Activated CD8-positive, alpha-beta memory T cell treated with anti-CD3 and anti-CD28 coated beads, Interleukin-2, amount 50 U/mL, for 4 hours (primary cell): ENCODE measurements at regions not wholly inside any gene's neighbourhood (a gene's known extent, or its start where the extent isn't known, plus 50 kb on each side); places are given as distances from the start of the nearest gene placed in this dataset.

Source experiments
- DNase-seq: peaks from one replicate; pipeline ENCODE4 v3.0.0-alpha.2; 2020

DNA sequence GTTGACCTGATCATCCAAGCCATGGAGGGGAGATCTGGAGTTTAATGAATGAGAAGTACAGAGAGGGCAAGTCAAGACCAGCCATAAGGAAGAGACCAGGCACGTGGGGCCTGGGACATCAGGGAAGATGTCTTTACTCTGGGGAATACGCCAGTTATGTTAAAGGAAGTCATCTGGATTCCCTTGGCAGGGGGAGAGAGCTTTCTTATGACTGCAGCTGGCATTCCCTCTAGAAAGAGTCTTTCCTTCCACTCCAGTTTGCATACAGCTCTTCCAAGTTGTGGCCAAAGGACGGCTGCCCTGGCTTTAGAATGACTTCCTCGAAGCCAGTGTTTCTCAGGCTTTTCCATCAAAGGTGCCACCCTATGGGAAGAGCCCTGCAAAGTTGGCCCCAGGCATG lies 93.6 kb upstream of the AGBL1 start:
- DNase-seq = no peak

DNA sequence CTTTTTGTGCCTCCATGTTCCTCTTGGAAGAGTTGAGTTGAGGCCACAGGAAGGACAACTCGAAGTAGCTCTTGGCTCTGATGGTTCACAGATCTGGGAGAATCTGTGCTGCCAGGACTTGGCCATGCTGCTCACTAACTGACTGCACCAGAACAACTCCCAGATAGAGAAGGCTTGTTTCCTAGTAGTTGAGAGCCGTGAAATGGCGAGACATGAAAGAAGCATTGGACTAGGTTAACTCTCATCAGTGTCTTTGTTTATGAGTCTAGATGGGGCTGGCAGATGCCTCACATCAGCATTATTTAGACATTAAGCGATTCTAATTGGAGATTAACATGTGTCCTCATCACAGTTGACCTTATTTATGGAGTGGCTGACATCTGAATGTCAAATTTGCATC lies 92.9 kb upstream of the AGBL1 start:
- no peak for DNase-seq

DNA sequence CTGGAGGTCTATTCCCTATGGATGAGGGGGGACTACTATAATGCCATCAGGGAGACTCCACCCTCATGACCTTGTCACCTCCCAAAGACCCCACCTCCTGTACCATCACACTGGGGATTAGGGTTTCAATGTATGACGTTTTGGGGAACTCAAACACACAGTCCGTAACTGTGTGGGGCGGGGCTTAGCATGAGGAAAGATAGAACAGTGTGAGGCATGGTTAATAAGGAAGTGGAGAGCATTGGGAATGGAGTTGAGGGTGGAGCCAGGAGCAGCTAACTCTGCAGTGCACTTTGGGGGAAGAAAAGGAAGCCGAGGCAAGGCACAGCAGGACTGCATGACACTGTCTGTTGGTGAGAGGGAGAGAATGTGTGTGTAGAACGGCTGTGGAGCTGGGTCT lies 90.9 kb upstream of the AGBL1 start:
- DNase-seq = no peak

DNA sequence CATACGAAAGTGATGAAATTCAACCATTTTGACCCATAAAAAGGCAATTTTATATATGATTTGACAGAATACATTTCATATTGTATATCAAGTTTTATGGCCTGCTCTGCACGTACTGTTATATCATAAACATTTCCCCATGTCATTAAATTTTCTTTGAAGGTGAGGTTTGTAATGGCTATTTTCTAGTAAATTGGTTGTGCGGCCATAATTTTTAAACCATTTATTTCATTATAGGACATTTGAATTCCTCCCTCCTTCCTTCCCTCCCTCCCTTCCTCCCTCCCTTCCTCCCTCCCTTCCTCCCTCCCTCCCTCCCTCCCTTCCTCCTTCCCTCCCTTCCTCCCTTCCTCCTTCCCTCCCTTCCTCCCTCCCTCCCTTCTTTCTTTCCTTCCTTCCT lies 87.4 kb upstream of the AGBL1 start:
- DNase-seq = no peak

DNA sequence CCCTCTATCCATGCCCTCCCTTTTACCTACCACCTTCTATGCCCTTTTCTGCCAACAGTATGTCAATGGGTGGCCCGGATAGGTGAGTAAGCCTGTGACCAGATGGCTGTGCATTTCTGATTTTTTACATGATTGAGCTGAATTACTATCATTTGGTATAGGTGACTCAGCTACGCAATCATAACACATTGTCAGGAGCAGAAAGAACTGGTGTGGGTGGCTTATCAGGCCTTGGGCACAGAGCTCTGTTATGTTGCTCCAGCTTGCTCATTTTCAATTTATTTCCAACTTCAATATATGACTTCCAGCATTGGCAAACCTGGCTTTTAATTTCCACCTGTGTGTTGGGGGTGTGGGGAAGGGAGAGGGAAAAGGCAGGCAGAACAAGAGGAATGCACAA lies 86.6 kb upstream of the AGBL1 start:
- DNase-seq = no peak

DNA sequence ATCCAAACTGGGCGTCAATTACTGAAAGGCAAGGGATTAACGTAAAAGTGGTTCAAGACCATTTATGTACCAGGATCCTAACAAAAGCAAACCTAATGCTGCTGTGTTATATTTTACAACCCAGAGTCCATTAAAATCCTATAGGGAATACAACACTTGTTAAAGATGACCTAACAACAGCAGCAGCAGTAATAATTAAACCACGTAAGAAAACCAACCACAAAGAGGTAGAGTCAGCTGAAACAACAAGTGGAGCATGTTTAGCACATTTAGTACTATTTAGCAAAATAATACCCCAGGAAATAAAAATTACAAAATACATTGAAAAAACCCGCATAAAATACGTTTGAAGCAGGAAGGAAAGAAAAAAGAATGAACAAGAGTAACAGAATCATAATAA lies 82.1 kb upstream of the AGBL1 start:
- DNase-seq = no peak

DNA sequence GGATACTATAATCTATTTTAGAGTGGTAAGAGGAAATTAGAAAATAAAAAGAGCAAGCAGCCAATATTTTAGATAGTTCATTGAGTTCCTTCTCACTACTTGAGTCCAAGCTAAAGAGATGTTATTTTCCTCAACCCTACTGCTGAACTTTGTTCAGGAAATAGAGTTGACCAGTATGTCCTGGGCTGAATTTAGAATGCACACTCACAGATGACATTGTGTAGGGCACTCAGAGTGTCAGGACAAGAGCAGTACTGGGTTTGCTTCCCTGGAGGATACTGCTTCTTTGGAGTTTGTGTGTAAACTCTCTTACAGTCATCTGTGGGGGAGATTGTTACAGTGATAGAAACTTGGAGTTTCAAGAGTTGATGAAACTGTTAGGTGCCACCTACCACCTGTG lies 80.0 kb upstream of the AGBL1 start:
- no peak for DNase-seq

DNA sequence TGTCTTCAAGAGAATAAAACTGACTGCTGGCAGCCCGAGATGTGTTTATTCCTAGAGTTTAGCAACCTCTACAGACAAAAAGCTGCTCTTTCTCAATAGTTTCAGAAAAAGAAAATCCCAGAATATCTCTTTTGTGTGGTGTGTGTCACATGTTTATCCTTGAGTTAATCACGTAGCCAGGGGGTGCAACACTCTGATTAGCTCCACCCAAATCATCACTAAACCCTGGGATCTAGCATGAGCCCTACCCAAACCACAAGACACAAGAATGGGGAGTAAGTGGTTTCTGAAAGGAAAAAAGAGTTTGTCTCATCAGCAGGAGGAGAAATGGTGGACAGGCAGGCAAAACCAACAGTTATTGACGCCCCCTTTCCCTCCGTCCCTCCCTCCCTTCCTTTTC lies 78.5 kb upstream of the AGBL1 start:
- DNase-seq = no peak

DNA sequence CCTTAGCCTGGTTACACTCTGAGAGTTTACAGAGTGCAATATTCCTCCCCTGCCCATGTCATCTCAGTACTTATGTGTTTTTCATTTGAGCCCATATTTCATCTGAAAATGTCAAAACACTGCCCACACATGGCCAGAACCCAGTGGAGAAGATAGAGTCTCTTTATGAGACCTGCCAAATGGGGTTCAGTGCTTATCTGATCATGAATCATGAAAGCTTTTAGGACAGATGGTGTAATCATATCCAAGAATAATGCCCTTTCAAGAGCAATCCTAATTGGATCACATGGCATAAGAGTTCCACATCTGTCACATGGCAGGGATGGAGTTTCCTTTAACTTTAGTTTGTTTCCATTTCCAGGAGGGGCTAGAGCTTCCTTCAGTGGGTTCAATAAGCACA lies 77.2 kb upstream of the AGBL1 start:
- DNase-seq = no peak

DNA sequence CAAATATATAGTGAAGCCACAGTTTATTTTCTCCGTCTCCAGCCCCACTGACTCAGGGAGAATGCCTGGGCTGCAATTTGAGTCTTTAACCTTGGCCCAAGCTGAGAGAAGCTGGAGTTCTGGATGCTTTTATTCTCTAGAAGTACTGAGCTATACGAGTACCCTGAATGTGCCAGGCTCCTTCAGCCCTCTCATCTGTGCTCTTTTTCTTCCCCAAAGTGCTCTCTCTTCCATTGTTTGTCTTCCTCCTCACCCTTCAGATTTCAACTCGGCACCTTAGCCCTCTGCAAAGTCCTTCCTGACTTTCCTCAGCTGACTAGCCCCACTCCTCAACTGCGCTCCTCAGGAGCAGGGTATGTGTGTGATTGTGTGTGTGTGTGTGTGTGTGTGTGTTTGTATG lies 75.6 kb upstream of the AGBL1 start:
- DNase-seq = no peak

DNA sequence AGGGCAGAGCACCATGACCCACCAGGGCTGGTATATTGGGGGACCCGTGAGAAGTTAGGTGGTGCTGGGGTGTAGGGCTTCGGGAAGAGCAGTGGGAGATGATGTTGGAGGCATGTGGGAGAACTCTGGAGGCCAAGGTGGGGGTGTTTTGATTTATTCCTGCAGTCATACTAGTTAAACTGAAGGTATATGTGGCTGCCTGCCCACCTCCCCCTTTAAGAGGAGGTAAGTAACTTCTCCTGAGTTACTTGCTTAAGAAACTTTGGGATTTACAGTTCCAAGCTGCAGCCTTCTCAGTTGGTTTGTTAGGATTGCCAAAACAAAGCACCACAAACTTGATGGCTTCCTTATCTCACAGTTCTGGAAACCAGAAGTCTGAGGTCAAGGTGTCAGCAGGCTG lies 73.1 kb upstream of the AGBL1 start:
- DNase-seq = no peak

DNA sequence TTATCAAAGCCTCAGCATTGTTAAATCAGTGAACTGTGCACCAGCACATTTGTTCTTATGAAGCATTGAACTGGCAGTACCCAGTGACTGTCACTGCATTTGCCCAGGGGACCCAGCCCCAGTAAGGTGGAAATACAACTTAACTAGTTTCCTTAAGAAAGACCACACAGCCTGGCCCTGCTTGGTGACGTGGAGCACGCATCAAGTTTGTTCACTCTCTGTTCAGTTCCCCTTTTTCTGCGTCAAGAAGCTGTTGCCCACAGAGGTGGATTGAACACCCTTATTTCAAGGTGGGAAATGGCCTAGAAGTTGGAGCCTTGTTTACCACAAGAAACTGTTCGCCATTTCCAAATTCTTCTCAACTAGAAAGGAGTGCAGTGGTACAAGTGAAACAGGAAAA lies 69.9 kb upstream of the AGBL1 start:
- no peak for DNase-seq

DNA sequence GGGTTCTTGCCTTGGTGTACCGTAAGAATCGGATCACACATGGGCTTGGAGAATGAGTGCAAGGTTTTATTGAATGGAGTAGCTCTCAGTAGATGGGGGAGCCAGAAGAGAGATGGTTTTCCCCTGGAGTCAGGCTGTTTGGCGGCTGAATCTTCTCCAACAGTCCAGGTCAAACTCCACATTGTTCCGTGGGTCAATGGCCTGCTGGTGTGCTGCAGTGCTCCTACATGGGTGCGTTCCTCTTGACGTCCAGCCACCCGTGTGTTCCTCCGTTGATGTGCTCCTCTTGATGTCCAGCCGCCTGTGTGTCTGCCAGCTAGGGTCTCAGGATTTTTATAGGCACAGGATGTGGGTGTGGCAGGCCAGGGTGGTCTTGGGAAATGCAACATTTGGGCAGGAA lies 69.3 kb upstream of the AGBL1 start:
- no peak for DNase-seq

DNA sequence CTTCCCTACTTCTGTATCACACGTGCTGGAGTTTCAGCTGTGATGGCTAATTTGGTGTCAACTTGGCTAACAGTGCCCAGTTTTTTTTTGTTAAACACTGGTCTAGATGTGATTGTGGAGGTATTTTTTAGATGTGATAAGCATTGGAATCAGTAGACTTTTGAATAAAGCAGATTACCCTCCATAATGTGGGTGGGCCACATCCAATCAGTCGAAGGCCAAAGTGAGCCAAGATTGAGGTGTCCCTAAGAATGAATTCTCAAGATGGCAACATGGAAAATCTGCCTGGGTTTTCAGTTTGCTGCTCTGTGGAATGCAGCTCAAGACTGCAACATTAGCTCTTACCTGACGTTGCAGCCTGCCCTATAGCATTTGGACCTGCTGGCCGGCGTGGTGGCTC lies 68.8 kb upstream of the AGBL1 start:
- no peak for DNase-seq

DNA sequence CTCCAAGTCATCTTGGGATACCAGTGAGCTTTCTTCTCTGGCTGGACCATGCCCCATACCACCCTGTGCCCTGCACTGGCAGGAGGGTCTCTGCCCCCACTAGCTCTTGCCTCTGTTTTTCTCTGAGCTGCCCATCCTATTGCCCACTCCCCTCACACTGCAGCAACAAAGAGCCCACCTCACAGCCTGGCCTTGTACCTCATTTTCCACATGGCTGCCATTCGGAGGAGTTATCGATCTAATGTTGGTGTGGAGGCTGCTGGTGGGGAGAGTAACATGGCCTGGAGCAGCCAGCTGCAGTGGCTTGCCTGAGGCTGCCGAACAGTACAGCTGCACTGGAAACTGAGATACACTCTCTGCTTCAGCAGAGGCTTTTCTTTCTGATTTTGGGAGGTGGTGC lies 65.7 kb upstream of the AGBL1 start:
- no peak for DNase-seq

DNA sequence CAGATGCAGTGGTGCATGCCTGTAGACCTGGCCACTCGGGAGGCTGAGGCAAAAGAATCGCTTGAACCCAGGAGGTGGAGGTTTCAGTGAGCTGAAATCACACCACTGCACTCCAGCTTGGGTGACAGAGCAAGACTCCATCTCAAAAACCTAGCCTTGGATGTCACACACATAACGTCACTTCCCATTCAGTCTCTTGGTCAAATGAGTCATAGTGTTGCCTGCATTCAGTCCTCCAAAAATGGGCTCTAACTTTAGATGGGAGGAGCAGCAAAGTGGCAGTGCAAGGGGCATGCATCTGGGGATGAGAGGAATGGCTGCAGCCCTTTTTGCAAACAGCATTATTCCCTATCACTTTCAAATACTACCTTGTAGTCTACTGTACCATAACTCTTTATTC lies 62.9 kb upstream of the AGBL1 start:
- no peak for DNase-seq

DNA sequence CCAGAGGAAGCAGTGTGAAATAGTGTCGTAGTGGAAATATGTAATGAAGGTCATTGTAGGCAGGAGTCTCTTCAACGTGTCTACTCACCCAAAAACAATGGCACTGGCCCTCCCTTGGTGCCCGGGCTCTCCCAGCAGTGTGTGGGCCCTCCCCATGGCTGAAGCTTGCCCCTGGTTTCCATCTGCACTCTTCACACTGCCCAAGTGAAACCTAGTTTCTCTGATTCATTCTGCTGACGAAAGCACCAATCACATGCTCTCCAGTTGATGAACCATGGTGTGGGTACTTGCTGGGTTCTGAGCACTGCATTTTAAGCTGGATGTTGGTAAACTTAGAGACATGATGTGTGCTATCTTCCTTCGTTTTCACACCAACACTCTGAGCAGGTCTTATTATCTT lies 61.0 kb upstream of the AGBL1 start:
- no peak for DNase-seq

DNA sequence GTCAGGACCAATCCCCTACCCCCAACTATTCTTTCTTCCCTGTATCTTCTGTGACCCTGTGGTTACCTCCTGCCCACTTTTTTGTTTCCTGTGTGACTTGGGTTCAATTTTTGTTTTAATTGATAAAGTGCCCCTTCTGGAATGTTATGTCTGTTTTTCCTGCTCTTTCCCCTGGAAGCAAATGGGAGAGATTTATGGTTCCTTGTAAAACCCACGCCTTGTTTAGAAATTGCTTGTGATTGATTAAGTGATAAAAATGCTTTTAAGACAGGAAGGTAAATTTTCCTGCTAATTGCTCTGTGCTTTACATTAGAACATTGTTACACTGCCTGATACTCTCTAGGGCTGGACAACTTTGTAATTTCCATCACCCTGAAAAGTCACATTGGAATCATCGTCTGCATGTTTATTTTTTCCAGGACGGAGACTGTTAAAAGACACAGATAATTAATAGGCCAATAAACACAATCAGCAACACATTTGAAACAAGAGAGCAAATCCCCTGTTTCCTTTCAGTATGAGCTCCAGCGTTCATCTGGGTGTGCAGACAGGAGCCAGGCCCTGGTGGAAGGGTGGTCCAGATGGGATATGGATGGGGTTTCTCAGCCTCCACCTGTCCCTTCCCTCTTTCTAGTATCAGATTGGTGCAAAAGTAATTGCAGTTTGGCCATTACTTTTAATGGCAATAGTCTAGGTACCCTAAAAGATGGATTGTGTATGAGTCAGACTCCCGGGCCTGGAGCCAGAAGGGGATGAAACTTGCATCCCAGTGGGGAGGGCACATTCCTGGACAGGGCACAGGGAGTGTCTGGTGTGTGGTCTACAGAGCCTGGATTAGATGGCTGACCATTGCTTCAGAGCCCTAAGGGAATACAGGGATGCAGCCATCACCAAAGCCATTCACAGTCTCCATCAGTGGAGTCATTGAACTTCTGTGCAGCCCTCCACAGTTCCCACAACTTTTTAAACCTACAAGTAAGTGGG lies 58.1 kb upstream of the AGBL1 start:
- no peak for DNase-seq

DNA sequence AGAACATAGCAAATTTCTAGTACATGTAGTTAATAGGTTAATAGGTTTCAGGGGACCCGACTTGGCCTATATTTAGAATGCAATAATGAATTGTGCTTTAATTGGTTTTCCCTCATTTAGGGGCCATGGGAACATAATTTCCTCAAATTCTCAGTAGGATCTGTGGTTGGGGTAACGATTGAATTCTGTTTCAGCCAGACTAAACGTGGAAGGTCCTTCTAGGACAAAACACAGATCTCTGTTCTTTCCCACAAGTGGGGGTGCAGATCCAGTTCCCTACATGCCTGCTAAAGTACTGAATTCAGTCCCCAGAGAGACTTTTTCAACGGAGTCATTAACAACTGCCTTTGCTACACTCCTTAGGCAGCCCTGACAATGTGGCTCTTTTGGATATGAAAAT lies 50.7 kb upstream of the AGBL1 start:
- DNase-seq = no peak
